Chondrocyte (in vitro differentiated cells): ENCODE measurements at regions not wholly inside any gene's neighbourhood (a gene's known extent, or its start where the extent isn't known, plus 50 kb on each side); places are given as distances from the start of the nearest gene placed in this dataset.
A peak's percentile ranks its signal among the peaks of the same experiment; 100 is the strongest.

Experiments
- DNase-seq: peaks from one replicate; pipeline ENCODE4 v3.0.0; 2021; ENCODE audit warnings: mixed read lengths, low spot score
- H3K27ac Mint-ChIP-seq: one replicate; pipeline ENCODE4 v1.8.0; 2021; ENCODE audit warnings: mild to moderate bottlenecking, moderate library complexity, mixed read lengths; ENCODE audit not compliant: unreplicated experiment
- H3K27me3 Mint-ChIP-seq: 2 replicates; pipeline ENCODE4 v1.8.0; 2021; ENCODE audit warnings: low read depth, mixed read lengths
- H3K36me3 Mint-ChIP-seq: 2 replicates; pipeline ENCODE4 v1.8.0; 2021; ENCODE audit warnings: low read depth, mixed read lengths
- H3K4me1 Mint-ChIP-seq: 2 replicates; pipeline ENCODE4 v1.8.0; 2021; ENCODE audit warnings: low read depth, mild to moderate bottlenecking, mixed read lengths
- H3K4me3 Mint-ChIP-seq: one replicate; pipeline ENCODE4 v1.8.0; 2021; ENCODE audit warnings: mild to moderate bottlenecking, moderate library complexity, mixed read lengths; ENCODE audit not compliant: unreplicated experiment
- H3K9me3 Mint-ChIP-seq: 2 replicates; pipeline ENCODE4 v1.8.0; 2021; ENCODE audit warnings: low read depth, mixed read lengths
- CTCF ChIP-seq: fragments of 200-600 bp; sonication (generic); IDR thresholded peaks from 2 replicates; pipeline ENCODE4 v1.5.0; 2021; ENCODE audit warnings: antibody characterized with exemption, mild to moderate bottlenecking, moderate library complexity

- DNase-seq, result no peak
- no peaks in the 10 kb centered on the region for H3K27me3 Mint-ChIP-seq
- H3K36me3 Mint-ChIP-seq, result no peaks in the 10 kb centered on the region
- no peak for TF ChIP-seq CTCF
- no peak overlapping the region for H3K4me3 Mint-ChIP-seq
- H3K27ac Mint-ChIP-seq, result peak overlapping the region; percentile 81
- H3K9me3 Mint-ChIP-seq, result peaks cover 3% of the 10 kb centered on the region
- peaks cover 49% of the 10 kb centered on the region for H3K4me1 Mint-ChIP-seq
Measured at GRCh38 chr14:85416771-85417170, 113.2 kb upstream of the FLRT2 start.

GRCh38 chr14:85417396-85417795, 112.5 kb upstream of the FLRT2 start:
- Mint-ChIP-seq H3K36me3 (no peaks in the 10 kb centered on the region), H3K27me3 (no peaks in the 10 kb centered on the region), H3K4me1 (peaks cover 50% of the 10 kb centered on the region), H3K9me3 (peaks cover 3% of the 10 kb centered on the region), H3K4me3 (no peak overlapping the region), H3K27ac (peak overlapping the region; percentile 27)
- no peak for TF ChIP-seq CTCF
- DNase-seq, result no peak

- Mint-ChIP-seq H3K4me1 (peaks cover 50% of the 10 kb centered on the region), H3K9me3 (peaks cover 3% of the 10 kb centered on the region), H3K27me3 (no peaks in the 10 kb centered on the region), H3K36me3 (no peaks in the 10 kb centered on the region), H3K4me3 (no peak overlapping the region), H3K27ac (no peak overlapping the region)
- DNase-seq, result no peak
- no peak for TF ChIP-seq CTCF
Measured at GRCh38 chr14:85418721-85419120, 111.2 kb upstream of the FLRT2 start.

- peaks cover 36% of the 10 kb centered on the region for H3K4me1 Mint-ChIP-seq
- H3K27ac Mint-ChIP-seq, result no peak overlapping the region
- H3K27me3 Mint-ChIP-seq, result no peaks in the 10 kb centered on the region
- H3K4me3 Mint-ChIP-seq, result no peak overlapping the region
- no peak for TF ChIP-seq CTCF
- H3K9me3 Mint-ChIP-seq, result peaks cover 3% of the 10 kb centered on the region
- no peak for DNase-seq
- H3K36me3 Mint-ChIP-seq, result no peaks in the 10 kb centered on the region
Measured at GRCh38 chr14:85420278-85420677, 109.7 kb upstream of the FLRT2 start.

- Mint-ChIP-seq H3K4me1 (peaks cover 33% of the 10 kb centered on the region), H3K9me3 (peaks cover 3% of the 10 kb centered on the region), H3K36me3 (no peaks in the 10 kb centered on the region), H3K4me3 (no peak overlapping the region), H3K27ac (no peak overlapping the region), H3K27me3 (no peaks in the 10 kb centered on the region)
- TF ChIP-seq CTCF, result no peak
- no peak for DNase-seq
Measured at GRCh38 chr14:85420707-85421106, 109.2 kb upstream of the FLRT2 start.
